Fibroblast of the aortic adventitia (primary cell): ENCODE measurements at regions not wholly inside any gene's neighbourhood (a gene's known extent, or its start where the extent isn't known, plus 50 kb on each side); places are given as distances from the start of the nearest gene placed in this dataset.

Source experiments
- DNase-seq: peaks from one replicate; pipeline ENCODE4 v3.0.0-alpha.2; 2010; ENCODE audit warnings: low read depth
- H3K4me3 ChIP-seq: 2 replicates; pipeline ENCODE4 v1.5.1; 2011; ENCODE audit warnings: low read depth, mild to moderate bottlenecking, control low read depth, low read length, moderate library complexity
- TF ChIP-seq, protein P1 (sequence below): IDR thresholded peaks from 2 replicates; pipeline ENCODE4 v1.5.1; 2011; ENCODE audit warnings: mild to moderate bottlenecking, low read length, control low read depth, inconsistent platforms; ENCODE audit not compliant: insufficient read depth

DNA sequence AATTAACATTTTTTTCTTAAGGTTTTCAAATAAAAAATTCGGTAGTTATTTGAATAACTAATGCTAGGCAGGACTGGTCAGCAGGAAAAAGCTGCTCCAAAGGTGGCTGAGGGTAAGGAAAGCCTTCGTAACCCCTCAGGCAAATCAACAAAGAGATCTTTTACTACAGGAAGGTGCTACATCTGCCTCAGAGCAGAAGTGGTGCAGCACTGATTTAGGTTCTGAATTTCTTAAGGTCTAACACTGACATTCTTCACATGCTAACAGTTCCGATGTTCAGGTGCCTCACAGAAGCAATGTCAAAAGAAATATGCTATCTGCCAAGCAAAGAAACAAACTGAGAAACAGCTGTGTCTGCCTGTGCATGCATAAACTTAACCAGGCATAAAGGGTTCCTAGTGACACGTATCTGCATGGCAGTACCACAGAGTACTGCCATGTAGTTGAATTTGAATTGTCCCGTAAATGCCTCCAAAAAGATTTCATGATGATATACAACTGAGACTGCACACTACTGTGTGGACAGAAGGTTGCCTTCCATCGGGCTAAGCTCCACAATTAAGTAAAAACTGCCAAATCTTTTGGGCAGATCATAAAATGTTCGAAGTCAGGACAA is 275.0 kb upstream of the NSMCE3 start:
- TF ChIP-seq, protein P1, sequence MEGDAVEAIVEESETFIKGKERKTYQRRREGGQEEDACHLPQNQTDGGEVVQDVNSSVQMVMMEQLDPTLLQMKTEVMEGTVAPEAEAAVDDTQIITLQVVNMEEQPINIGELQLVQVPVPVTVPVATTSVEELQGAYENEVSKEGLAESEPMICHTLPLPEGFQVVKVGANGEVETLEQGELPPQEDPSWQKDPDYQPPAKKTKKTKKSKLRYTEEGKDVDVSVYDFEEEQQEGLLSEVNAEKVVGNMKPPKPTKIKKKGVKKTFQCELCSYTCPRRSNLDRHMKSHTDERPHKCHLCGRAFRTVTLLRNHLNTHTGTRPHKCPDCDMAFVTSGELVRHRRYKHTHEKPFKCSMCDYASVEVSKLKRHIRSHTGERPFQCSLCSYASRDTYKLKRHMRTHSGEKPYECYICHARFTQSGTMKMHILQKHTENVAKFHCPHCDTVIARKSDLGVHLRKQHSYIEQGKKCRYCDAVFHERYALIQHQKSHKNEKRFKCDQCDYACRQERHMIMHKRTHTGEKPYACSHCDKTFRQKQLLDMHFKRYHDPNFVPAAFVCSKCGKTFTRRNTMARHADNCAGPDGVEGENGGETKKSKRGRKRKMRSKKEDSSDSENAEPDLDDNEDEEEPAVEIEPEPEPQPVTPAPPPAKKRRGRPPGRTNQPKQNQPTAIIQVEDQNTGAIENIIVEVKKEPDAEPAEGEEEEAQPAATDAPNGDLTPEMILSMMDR = no peak
- no peak overlapping the region for H3K4me3 ChIP-seq
- no peak for DNase-seq

GRCh38 chr15:29542994-29543393 is 273.4 kb upstream of the NSMCE3 start:
- DNase-seq = no peak
- H3K4me3 ChIP-seq = no peak overlapping the region
- TF ChIP-seq, protein P1 = no peak

DNA sequence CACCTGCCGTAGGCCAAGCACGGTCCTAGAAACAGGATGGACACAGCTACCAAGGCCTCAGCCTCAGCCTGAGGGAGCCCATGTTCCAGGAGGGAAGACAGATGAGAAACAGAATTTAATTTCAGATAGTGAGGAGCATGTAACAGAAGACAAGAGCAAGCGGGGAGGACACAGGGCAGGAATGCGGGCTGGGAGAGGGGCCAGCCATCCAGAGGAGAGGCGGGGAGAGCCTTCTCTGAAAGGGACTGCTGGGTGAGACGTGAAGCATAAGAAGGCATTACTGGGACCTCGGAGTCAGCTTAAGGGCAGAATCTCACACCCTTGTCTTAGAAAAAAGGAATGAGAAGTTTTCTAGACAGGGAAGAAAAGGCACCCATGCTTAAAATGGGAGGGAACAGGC is 271.7 kb upstream of the NSMCE3 start:
- TF ChIP-seq, protein P1 = no peak
- no peak overlapping the region for H3K4me3 ChIP-seq
- no peak for DNase-seq

- TF ChIP-seq, protein P1 = no peak
These were observed 270.9 kb upstream of the NSMCE3 start for GRCh38 chr15:29540479-29540878.

DNA sequence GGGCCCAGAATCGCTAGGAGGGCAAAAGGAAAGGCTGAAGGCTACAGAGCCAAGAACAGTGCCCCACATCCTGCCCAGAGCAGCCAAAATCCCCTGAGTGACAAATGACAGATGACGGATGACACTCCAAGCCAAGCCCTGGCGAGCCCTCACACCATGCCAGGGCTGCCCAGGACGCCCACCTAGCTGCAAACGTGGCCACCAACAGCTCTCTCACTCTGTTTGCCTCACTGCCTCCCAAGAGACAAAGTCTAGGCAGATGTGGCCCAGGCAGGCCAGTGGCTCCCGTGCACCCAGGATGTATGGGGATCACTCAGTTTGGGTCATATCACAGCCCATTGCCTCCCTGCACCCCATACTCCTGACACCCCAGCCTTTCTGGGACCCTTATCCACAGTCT is 270.1 kb upstream of the NSMCE3 start:
- TF ChIP-seq, protein P1 = no peak
- no peak overlapping the region for H3K4me3 ChIP-seq
- DNase-seq = no peak

More at GRCh38 chr15:29540479-29540878, 270.9 kb upstream of the NSMCE3 start:
- H3K4me3 ChIP-seq = no peak overlapping the region
- no peak for DNase-seq

DNA sequence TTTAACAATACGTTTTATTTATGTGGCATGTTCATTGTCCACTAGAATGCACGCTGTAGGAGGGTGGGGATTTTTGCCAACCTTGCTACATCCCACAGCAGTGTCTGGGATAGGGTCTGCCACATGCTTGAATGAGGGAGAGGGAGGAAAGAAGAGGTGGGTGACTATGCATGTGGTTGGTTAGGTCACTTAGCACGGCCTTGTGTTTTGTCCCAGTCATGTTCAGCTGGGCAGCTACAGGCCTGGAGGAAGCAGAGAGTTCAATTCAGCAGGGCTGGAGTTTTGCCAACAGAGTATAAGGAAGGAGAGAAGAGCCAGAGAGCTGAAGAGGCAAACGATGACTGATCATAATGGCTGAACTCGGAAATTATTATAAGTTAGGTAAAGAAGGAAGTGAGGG is 268.4 kb upstream of the NSMCE3 start:
- DNase-seq = peak; percentile 3
- no peak overlapping the region for H3K4me3 ChIP-seq
- TF ChIP-seq, protein P1 = no peak

DNA sequence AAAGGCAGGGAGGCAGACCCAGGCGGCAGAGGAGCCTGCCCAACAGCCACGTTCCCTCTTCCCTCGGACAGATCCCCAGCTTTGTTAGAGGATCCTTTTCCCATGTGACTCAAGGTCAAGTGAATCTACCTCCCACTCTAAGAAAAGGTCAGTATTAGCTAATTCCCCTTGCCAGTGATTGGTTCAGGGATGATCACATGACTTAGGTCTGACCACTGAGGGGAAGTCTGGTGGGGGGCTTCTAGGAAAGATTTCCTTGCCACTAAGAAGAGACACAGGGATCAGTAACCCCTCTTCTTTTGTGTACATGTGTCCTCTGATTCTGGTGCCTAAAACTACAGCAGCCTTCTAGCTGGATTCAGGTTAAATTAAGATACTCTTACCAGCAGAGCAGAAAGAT is 266.3 kb upstream of the NSMCE3 start:
- no peak for DNase-seq
- H3K4me3 ChIP-seq = no peak overlapping the region
- TF ChIP-seq, protein P1 = no peak
